ENCODE measurements at regions not wholly inside any gene's neighbourhood (a gene's known extent, or its start where the extent isn't known, plus 50 kb on each side); places are given as distances from the start of the nearest gene placed in this dataset.
A peak's percentile ranks its signal among the peaks of the same experiment; 100 is the strongest.
"Not testable (repeated sequence)": the region's sequence is repeated elsewhere in the genome, so short reads cannot be mapped to it uniquely, and the experiment has no call there.

DNA sequence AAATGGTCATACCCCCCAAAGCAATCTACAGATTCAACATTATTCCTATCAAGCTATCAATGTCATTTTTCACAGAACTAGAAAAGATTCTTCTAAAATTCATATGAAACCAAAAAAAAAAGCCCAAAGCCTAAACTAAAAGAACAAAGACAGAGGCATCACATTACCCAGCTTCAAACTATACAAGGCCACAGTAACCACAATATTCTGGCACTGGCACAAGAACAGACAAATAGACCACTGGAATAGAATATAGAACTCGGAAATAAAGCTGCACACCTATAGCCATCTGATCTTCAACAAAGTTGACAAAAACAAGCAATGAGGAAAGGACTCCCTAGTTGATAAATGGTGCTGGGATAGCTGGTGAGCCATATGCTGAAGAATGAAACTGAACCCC, 89.2 kb upstream of the PCED1B start:
- no peak for DNase-seq

DNA sequence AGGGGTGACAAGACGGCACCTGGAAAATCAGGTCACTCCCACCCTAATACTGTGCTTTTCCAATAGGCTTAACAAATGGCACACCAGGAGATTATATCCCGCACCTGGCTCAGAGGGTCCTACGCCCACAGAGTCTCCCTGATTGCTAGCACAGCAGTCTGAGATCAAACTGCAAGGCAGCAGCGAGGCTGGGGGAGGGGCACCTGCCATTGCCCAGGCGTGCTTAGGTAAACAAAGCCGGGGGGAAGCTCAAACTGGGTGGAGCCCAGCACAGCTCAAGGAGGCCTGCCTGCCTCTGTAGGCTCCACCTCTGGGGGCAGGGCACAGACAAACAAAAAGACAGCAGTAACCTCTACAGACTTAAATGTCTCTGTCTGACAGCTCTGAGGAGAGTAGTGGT, 87.4 kb upstream of the PCED1B start:
- DNase-seq = not testable (repeated sequence)

DNA sequence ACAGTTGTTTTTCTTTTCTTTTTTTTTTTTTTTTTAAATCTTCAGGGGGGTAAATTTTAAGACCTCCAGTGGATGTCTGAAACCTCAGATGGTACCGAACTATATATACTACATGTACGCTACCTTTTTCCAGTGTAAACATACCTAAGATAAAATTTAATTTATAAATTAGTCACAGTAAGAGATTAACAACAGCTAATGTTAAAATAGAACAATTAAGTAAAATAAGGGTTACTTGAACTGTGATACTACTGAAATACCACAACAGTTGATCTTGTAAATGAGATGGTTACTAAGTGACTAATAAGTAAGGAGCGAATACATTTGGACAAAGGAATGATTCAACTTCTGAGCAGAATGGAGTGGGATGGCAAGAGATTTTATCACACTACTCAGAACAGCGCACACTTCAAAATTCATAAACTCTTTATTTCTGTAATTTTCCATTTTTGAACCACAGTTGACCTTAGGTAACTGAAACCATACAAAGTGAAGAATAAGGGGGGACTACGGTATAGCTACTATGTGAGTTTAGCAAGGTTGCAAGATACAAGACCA, 80.5 kb upstream of the PCED1B start:
- no peak for DNase-seq

DNA sequence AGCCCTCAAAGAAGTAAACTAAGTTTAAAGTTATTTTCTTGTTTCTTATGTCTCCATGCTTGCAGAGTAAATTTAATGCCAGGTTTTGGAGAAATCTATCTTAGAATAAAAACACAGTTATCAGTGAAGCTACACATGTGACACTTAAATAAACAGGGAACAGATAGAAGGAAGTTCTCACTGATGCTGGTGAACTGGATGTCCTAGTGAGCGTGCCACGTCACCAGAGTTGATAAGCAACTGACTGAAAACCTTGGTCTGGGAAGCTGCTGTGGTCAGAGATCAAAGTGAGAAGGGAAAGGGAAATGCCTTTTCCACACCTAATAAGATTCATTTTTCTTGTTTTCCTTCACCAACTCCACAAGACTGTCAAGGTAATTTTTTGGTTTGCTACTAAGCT, 74.8 kb upstream of the PCED1B start:
- no peak for DNase-seq

DNA sequence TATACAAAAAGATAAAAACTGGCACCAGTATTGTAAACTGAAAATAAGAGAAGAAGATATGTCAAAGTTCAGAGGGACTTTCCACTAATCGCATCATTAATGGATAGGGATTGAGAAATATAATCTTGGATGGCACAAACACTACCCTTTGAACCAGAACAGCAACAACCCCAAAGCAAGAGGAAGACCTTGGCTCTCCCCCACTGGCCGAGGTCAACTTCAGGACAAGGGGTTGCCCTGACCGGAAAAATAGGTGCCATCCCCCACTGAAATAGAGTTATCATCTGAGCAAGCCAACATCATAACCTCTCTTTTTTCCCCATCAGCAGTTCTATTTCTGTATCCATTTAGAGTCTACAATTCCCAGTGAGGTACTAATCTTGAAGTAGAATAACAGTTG, 72.4 kb upstream of the PCED1B start:
- DNase-seq = no peak

DNA sequence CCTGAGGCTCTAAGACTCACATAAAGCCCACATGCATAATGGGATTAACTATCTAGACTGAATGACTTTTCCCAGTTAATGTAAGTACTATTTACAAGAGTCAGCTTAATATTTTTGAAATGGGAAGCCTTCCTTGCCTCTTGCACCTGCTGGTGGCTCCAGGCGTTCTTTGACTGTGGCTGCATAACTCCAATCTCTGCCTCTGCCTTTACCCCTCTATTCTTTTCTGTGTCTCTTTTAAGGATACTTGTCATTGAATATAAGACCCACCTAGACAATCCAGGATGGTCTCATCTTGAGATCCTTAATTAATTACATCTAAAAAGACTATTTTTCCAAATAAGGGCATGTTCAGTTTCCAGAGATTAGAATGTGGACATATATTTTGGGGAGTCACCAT, 66.9 kb upstream of the PCED1B start:
- DNase-seq = no peak

DNA sequence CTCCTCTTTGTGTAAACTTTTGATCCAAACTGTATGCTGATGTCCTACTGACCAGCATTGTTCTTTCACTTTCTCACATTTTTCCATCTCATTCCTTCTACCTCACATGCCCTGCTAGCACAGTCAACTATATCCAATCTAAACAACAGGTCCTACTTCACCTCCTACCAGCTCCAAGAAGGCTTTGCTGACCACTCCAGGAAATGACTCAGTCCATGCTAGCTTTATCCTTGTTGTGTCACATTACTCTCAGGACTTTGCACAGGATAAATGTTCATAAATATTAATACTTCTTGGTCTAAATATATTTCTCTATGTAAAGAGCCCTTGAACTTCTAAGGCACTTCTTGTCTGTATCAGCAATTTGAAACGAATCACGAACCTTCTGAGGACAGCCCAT, 64.9 kb upstream of the PCED1B start:
- DNase-seq = no peak

DNA sequence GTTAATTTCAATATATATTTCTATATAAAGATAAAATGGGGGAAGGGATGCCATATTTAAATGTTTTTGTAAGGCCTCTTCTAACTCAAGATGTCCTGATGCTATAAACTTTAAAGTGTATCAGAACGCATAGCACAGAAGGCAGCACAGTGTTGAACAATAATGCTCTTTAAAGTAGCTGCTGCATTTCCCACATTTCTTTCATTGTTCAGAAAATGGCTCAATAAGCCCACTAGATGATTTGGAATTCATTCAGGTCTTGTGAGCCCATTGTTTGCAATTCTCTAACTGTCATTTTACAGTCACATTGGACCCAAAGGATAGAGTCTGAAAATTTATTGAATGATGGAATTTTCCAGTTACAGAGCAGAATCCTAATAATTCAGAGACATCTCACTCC, 64.0 kb upstream of the PCED1B start:
- DNase-seq = no peak

DNA sequence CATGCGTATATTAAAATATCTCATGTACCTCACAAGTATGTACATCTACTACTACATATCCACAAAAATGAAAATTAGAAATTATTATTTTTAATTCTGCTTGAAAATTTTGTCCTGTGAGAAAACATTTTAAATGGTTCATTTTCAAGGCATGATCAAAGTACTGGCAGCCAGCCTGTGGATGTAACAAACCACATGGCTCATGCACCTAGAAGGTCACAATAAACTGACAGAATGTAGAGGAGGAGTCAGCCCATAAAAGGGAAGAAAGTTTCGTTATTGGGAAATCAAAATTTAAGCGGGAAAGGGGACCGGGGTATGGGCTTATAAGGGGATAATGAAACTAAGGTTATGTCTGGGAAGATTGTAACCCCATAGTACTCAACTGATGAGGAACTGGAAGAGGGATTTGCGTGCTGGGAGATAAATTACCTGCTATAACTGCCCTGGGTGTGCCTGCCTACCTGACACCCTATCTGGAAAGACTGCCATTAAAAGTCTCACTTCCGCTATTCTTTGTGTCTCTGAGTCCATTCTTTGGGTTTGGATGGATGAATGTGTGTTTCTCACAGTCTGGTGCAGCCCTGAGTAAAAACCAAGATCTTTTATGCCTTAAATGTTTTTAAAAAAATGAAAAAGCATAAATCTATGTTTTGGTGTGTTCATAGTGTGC, 62.2 kb upstream of the PCED1B start:
- DNase-seq = no peak

DNA sequence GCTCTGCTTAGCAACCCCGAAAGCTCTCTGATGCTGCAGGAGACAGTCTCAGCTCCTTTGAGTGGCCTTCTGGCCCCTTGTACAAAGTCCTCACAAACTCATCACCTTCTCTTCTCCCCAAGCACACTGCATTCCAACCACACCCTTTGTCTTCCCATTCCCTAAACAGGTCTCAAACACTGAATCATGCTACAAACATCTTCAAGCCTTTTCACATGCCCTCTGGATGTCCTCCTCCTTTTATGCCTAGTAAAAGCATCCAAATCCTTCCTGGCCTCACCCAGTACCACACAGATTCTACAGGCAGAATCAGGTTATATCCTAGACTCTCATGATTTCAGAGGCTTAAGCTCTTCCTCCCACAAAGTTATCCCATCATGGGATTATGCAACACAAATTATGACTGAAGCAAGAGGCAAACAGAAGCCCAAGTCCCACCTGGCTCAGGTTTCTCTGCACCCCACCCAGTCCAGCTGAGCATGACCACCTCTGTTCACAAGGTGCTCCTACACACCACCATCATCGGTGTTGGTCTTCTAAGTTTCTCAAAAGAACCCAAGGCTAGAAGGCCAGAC, 61.4 kb upstream of the PCED1B start:
- no peak for DNase-seq

DNA sequence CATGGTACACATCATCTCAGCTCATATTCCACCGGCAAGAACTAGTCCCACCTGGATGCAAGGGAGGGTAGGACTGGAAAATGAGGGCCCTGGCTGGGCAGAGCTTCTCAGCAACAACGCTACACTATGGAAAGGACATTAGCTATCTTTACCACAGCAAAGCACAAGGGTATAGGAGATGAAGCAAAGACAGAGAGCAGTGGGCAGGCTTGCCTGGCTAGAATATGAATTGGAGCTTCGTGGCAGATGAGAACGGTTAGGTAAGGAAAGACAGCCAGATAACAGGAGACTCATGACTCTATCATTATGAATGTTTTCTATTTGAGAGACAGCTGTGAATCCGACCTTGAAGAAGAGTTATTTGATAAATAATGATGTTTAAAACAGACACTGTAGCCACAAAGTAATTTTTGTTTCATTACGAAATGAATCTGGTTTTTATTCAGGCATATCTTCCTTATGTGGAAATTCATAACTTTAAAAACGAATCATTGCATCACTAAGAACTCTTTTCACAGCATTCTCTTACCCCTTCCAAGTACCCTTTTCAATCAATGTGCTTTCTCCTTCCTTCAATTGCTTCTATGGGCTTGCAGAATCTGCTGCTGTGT, 59.1 kb upstream of the PCED1B start:
- DNase-seq = no peak

DNA sequence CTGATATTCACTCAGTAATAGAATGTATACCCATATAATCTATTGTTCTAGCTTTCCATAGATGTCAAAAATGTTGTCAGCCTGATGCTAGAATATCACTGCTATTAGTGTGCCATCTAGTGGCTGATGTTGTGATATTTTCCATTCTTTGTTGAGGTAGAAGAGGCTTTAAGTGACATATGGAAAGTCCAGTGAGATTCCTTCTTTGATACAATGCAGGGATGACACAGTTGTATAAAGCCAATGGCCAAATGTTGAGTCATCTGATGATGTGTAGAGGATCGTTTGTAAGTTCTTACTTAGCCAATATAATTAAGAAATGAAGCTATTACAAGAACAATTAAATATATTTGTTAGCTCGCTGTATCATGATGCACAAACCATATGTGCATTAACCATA, 58.1 kb upstream of the PCED1B start:
- DNase-seq = peak in 1 of 2 experiments; percentile 14

DNA sequence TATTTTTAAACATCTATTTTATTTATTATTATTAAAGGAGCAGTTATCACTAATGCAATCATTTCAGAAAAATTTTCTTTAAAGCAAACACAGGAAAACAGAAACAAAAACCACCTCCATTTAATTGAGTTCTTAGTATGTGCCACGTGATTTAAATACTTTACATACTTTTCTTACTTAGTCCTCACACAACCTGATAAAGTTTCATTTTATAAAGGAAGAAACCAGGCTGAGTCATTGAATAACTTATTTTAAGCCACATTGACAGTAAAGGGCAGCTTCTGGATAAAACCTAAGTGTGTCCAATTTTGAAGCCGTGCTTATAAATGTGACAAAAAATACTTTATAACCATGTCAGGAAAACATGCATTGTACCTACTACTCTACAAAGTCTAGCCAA, 57.1 kb upstream of the PCED1B start:
- DNase-seq = no peak

DNA sequence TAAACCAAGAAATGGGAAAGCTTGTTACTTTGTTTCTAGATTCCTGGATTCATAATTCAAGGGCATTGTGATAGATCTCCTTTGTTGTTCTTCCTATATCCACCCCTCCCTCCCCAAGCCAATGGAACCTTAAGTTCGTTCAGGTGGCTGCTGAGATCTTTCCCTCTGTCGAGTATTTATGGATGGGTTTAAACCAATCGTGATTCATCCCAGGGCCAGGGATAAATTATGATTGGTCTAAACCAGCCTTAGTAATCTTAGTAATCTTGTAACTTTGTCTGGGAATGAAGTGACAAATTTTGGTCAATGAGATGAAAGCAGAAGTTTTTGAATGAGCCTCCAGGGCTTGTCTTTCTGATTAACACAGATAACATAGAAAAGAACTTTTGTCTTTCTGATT, 56.1 kb upstream of the PCED1B start:
- no peak for DNase-seq

DNA sequence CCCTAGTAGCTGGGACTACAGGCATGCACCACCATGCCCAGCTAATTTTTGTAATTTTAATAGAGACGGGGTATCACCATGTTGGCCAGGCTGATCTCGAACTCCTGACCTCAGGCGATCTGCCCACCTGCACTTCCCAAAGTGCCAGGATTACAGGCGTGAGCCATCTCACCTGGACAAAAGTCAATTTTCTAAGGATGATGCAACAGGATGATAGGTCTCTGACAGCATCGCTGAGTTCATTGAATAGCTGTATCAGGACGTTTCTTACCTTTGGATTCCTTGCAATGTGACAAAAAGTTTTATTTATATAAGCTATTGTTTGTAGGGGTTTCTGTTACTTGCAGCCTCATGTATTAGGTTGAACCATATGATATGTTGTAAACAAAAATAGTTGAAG, 55.5 kb upstream of the PCED1B start:
- DNase-seq = no peak

DNA sequence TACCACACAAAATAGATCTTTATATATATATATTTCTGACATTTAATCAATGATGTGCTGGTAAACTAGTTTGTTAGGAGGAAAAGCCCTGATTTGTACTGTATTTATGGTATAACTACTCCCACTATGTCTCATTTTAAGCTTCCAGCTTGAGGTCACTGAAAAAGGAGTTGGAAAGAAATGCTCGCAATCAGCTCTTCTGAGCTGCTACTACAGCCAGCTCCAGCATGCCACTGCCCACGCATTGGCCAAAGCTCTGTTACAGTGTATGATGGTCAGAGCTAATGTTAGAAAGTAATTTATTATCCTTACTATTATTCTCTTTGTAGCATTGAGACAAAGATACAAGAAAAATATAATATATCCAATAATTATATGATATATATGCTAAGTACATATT, 55.0 kb upstream of the PCED1B start:
- no peak for DNase-seq

DNA sequence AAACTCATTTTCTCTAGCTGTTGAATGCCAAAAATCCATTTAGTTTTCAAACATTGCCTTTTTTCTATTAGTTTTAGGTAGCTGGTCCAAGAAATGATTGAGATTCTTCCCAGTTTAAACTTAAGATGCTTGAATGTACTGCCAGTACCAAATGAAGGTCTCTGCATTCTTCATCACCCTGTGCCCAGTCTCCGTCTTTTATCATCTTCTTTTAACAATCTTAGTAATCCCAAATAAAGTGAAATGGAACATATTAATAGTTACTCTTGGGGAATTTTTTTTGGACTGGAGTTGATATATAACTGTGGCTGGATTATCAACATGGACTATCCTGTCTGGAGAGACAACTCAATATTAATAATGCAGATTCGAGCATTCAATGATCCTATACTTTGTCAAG, 54.1 kb upstream of the PCED1B start:
- no peak for DNase-seq

DNA sequence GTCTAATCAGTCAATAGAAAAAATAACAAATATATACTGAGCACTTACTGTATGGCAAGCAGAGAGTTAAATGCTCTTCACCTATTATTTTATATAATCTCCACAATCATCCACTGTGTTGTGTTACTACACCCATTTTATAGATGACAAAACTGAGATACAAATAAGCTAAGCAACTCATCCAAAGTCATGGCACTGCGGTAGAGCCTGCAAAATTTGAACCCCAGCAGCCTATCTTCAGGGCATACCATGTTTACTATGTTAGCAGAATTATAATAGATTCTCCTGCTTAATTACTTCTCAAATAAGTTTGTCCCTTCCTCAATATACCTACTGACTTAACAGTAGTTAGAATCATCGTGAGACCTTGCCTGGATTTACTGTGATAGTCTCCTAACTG, 53.6 kb upstream of the PCED1B start:
- no peak for DNase-seq

DNA sequence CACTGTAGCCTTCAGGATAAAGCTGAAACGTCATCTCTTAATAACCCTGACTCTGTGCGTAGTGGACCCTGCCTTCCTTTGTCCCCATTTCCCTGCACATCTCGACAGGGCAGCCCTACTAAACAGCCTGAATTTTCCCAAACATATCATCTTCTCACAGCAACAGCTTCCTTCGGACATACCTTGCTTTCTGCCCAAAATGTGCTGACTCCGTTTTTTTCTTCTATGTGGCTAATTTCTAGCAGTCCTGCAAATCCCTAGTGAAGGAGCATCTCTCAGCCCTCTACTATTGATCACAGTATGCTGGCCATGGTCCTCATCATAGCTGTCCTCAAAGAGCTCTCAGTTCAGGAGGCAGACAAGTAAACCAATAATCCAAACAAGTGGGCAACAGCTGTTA, 53.1 kb upstream of the PCED1B start:
- DNase-seq = no peak

Data from NCI-H187 (cell line).